B cell (primary cell): ENCODE measurements at regions not wholly inside any gene's neighbourhood (a gene's known extent, or its start where the extent isn't known, plus 50 kb on each side); places are given as distances from the start of the nearest gene placed in this dataset.

Experiments
- ATAC-seq: fragments of 200-7000 bp; cut with Tn5 transposase; one replicate; pipeline ENCODE4 v1.10.0; 2021; ENCODE audit warnings: low read depth, mild to moderate bottlenecking, moderate number of reproducible peaks, moderate library complexity
- CTCF ChIA-PET: fragments of 350-600 bp; sonication (Branson Sonifier 250); formaldehyde crosslinking; loops from one replicate; lab custom pipeline; 2021; ENCODE audit warnings: antibody characterized with exemption, inconsistent platforms; lab: Charles Lee
- POLR2A ChIA-PET: fragments of 350-600 bp; sonication (Branson Sonifier 250); formaldehyde crosslinking; loops from one replicate; lab custom pipeline; 2021; ENCODE audit warnings: antibody characterized with exemption; lab: Charles Lee
- DNase-seq: peaks from one replicate; pipeline ENCODE4 v3.0.0; 2013
- H2AFZ ChIP-seq: 2 replicates; pipeline ENCODE4 v1.6.1; 2012; ENCODE audit warnings: mild to moderate bottlenecking, low read depth, low read length; ENCODE audit not compliant: insufficient read depth, poor library complexity, severe bottlenecking
- H3K27ac ChIP-seq, 2 donors: 1 replicate in 1 of 2; 2 replicates in 1 of 2; pipeline ENCODE4 v1.5.1; 2012 to 2013; ENCODE audit warnings: low read length in 2 of 2, mild to moderate bottlenecking in 2 of 2, moderate library complexity in 1 of 2
- H3K27me3 ChIP-seq, 4 experiments: fragments of 200-600 bp in 1 of 4; sonication (generic) in 1 of 4; replicated peaks in 1 of 4; 1 replicate in 2 of 4; 2 replicates in 2 of 4; pipeline versions ENCODE4 v1.6.1 to v1.7.0; 2013 to 2016; ENCODE audit warnings: low read length in 3 of 4, mild to moderate bottlenecking in 2 of 4, mixed read lengths in 1 of 4, moderate library complexity in 1 of 4; ENCODE audit not compliant: insufficient read depth in 4 of 4, control insufficient read depth in 3 of 4; ENCODE audit errors: control extremely low read depth in 1 of 4
- H3K36me3 ChIP-seq, 2 experiments: replicated peaks in 1 of 2; 1 replicate in 1 of 2; 2 replicates in 1 of 2; pipeline versions ENCODE4 v1.6.1 to v1.7.1; 2013; ENCODE audit warnings: low read length in 1 of 2; ENCODE audit not compliant: insufficient read depth in 2 of 2, control insufficient read depth in 1 of 2; ENCODE audit errors: control extremely low read depth in 1 of 2, extremely low read depth in 1 of 2
- H3K4me1 ChIP-seq, 2 donors: fragments of 200-600 bp in 1 of 2; sonication (generic) in 1 of 2; 1 replicate in 1 of 2; 2 replicates in 1 of 2; pipeline versions ENCODE4 v1.5.1 to v1.6.1; 2013 to 2017; ENCODE audit warnings: low read length in 2 of 2; ENCODE audit not compliant: control insufficient read depth in 2 of 2, insufficient read depth in 2 of 2
- H3K4me2 ChIP-seq: replicated peaks from 2 replicates; pipeline ENCODE3; 2012; ENCODE audit warnings: mild to moderate bottlenecking, low read depth, low read length; ENCODE audit not compliant: poor library complexity, severe bottlenecking
- H3K4me3 ChIP-seq, 5 experiments: fragments of 200-600 bp in 1 of 5; sonication (generic) in 1 of 5; 1 replicate in 3 of 5; 2 replicates in 2 of 5; pipeline versions ENCODE4 v1.5.1 to v1.7.0; 2011 to 2016; ENCODE audit warnings: low read length in 4 of 5, mild to moderate bottlenecking in 4 of 5, low read depth in 2 of 5, control low read depth in 1 of 5, moderate library complexity in 1 of 5; ENCODE audit not compliant: insufficient read depth in 1 of 5; ENCODE audit errors: control extremely low read depth in 1 of 5, extremely low read depth in 1 of 5
- H3K79me2 ChIP-seq: fragments of 200-600 bp; sonication (generic); one replicate; pipeline ENCODE4 v1.6.0; 2016; ENCODE audit warnings: low read length; ENCODE audit not compliant: control insufficient read depth, insufficient read depth
- H3K9ac ChIP-seq: fragments of 200-600 bp; sonication (generic); 2 replicates; pipeline ENCODE4 v1.6.1; 2017; ENCODE audit warnings: mild to moderate bottlenecking, low read length, moderate library complexity
- H3K9me3 ChIP-seq, 3 donors: one replicate each; pipeline versions ENCODE4 v1.6.1 to v1.7.1; 2013; ENCODE audit warnings: low read length in 2 of 3; ENCODE audit not compliant: control insufficient read depth in 2 of 3, insufficient read depth in 1 of 3; ENCODE audit errors: control extremely low read depth in 1 of 3
- H4K20me1 ChIP-seq: 2 replicates; pipeline ENCODE4 v1.6.0; 2012; ENCODE audit warnings: mild to moderate bottlenecking, low read length; ENCODE audit not compliant: insufficient read depth, control insufficient read depth, poor library complexity, severe bottlenecking
- H3K27ac Mint-ChIP-seq: one replicate; pipeline ENCODE4 v1.8.0; 2021; ENCODE audit warnings: mixed read lengths
- H3K27me3 Mint-ChIP-seq: one replicate; pipeline ENCODE4 v1.8.0; 2021; ENCODE audit warnings: mixed read lengths
- H3K4me1 Mint-ChIP-seq: one replicate; pipeline ENCODE4 v1.8.0; 2021; ENCODE audit warnings: mixed read lengths
- H3K4me3 Mint-ChIP-seq: one replicate; pipeline ENCODE4 v1.8.0; 2021; ENCODE audit warnings: mixed read lengths
- H3K9me3 Mint-ChIP-seq: one replicate; pipeline ENCODE4 v1.8.0; 2022; ENCODE audit warnings: mixed read lengths; ENCODE audit not compliant: insufficient read depth
- EZH2 ChIP-seq: IDR thresholded peaks from 2 replicates; pipeline ENCODE4 v1.6.1; 2012; ENCODE audit warnings: borderline replicate concordance, low read depth, mild to moderate bottlenecking, moderate library complexity, low read length; ENCODE audit not compliant: insufficient read depth, poor library complexity, severe bottlenecking
- WGBS: methylation state at CpG from one replicate; pipeline ENCODE4 v1.1.5; 2013; ENCODE audit warnings: missing lambda C conversion rate; ENCODE audit not compliant: insufficient coverage; 5-methylcytosine and 5-hydroxymethylcytosine counted together
- intact Hi-C: fragments of 100-400 bp; cut with micrococcal nuclease; formaldehyde crosslinking; loops from one replicate; pipeline ENCODE4 v1.10.0; 2022
- TF ChIP-seq, protein P1 (sequence below): fragments of 200-600 bp; IDR thresholded peaks from one replicate; pipeline ENCODE4 v1.8.0; 2022; ENCODE audit warnings: antibody characterized with exemption, mild to moderate bottlenecking

DNA sequence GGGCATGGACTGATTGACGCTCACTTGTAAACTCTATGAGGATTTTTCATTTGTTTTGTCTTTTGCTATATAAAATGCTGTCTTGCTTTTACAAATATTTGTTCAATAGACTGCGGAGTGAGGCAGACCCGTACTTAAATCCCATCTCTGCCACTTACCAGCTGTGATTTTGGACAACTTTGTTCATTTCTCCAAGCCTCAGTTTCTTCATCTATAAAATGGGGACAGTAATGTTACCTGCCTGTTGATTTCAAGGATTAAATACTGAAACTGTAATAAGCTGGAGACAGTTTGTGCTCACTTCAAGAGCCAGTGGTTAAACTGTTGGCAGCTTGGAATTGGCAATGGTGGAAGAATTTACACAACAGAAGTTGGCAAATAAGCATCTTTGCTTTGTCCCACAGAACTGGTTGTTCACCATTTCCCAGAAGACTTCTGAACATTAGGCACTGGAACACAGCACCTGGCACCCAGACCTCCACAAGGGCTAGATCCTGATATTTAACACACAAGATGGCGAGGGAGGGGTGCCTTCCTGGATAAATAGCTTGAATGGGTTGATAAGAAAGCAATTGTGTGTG is 479.2 kb downstream of the QKI start:
- ChIA-PET POLR2A (no interaction called here), CTCF (no interaction called here)
- WGBS, result 100% methylated on average over 1 of the region's 4 CpGs

DNA sequence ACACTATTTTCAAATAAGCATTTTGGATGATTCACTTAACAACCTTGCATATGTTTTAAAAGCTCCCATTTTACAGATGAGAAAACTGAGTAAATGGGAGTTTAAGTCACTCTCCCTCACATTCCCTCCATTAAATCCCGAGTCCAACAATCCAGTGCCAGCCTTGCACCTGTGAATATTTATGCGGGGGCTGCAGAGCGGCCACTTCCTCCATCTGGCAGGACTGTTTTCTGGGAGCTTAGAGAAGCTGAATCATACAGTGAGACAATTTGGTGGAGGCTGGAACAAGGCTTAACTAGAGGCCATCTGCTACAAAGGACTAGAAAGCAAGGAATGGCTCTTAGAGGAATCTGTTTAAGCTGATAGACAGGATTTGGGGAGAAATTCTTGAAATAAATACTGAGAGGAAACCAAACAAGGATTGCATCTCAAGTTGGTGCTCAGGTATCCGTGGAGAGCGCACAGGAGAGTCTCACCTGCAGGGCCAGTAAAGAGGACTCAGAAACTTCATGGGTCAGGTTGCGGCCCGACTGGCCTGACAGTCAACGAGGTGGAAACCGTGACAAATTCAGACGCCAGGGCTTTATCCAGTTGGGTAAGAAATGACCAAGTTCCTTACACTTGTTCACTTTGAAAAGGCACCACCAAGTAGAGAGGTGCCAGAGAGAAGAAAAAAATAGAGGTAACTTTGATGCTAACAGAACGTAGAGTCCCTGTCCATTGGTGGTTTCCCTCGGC is 478.5 kb downstream of the QKI start:
- Histone ChIP-seq H3K79me2 (no peaks in the 10 kb centered on the region), H3K9me3 (peaks cover 0 to 3% (median 0%) of the 10 kb centered on the region in 3 donors), H3K4me3 (no peak overlapping the region), H3K4me1 (peaks cover 0 to 3% of the 10 kb centered on the region in 2 donors), H3K27ac (no peak overlapping the region), H3K27me3 (peaks cover 0 to 3% (median 0%) of the 10 kb centered on the region in 4 experiments), H3K4me2 (no peak overlapping the region), H3K9ac (no peak overlapping the region), H3K36me3 (no peaks in the 10 kb centered on the region), H4K20me1 (no peaks in the 10 kb centered on the region), H2AFZ (no peak overlapping the region)
- DNase-seq (no peak), ATAC-seq (no peak)
- no peak for TF ChIP-seq EZH2
- TF ChIP-seq, protein P1, sequence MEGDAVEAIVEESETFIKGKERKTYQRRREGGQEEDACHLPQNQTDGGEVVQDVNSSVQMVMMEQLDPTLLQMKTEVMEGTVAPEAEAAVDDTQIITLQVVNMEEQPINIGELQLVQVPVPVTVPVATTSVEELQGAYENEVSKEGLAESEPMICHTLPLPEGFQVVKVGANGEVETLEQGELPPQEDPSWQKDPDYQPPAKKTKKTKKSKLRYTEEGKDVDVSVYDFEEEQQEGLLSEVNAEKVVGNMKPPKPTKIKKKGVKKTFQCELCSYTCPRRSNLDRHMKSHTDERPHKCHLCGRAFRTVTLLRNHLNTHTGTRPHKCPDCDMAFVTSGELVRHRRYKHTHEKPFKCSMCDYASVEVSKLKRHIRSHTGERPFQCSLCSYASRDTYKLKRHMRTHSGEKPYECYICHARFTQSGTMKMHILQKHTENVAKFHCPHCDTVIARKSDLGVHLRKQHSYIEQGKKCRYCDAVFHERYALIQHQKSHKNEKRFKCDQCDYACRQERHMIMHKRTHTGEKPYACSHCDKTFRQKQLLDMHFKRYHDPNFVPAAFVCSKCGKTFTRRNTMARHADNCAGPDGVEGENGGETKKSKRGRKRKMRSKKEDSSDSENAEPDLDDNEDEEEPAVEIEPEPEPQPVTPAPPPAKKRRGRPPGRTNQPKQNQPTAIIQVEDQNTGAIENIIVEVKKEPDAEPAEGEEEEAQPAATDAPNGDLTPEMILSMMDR, result no peak
- POLR2A ChIA-PET, result no interaction called here
- no peak overlapping the region for H3K4me3 Mint-ChIP-seq
- H3K9me3 Mint-ChIP-seq, result peaks cover under 1% of the 10 kb centered on the region
- peaks cover 3% of the 10 kb centered on the region for H3K4me1 Mint-ChIP-seq
- no peak overlapping the region for H3K27ac Mint-ChIP-seq
- CTCF ChIA-PET, result no interaction called here
- H3K27me3 Mint-ChIP-seq, result peaks cover 8% of the 10 kb centered on the region
- intact Hi-C loops, result no loop called here
- WGBS, result 95% methylated on average over 6 of the region's 12 CpGs

More for the DNA sequence above, 479.2 kb downstream of the QKI start:
- H4K20me1 ChIP-seq, result no peaks in the 10 kb centered on the region
- Mint-ChIP-seq H3K9me3 (no peaks in the 10 kb centered on the region), H3K27me3 (peaks cover 8% of the 10 kb centered on the region), H3K4me3 (no peak overlapping the region), H3K27ac (no peak overlapping the region), H3K4me1 (no peaks in the 10 kb centered on the region)
- H3K9ac ChIP-seq, result no peak overlapping the region
- H3K27ac ChIP-seq, result no peak overlapping the region
- H3K9me3 ChIP-seq, result peaks cover 0 to 3% (median 0%) of the 10 kb centered on the region in 3 donors
- no peak overlapping the region for H2AFZ ChIP-seq
- intact Hi-C loops, result no loop called here
- H3K4me1 ChIP-seq, result no peaks in the 10 kb centered on the region
- ATAC-seq (no peak), DNase-seq (no peak)
- no peak overlapping the region for H3K4me3 ChIP-seq
- H3K36me3 ChIP-seq, result no peaks in the 10 kb centered on the region
- H3K4me2 ChIP-seq, result no peak overlapping the region
- H3K27me3 ChIP-seq, result peaks cover 0 to 3% (median 0%) of the 10 kb centered on the region in 4 experiments
- TF ChIP-seq, protein P1, result no peak
- TF ChIP-seq EZH2, result no peak
- H3K79me2 ChIP-seq, result no peaks in the 10 kb centered on the region
